H9 (cell line): ENCODE measurements at regions not wholly inside any gene's neighbourhood (a gene's known extent, or its start where the extent isn't known, plus 50 kb on each side); places are given as distances from the start of the nearest gene placed in this dataset.

ENCODE experiments used
- DNase-seq: peaks from one replicate; pipeline ENCODE4 v3.0.0-alpha.2; 2017
- H2AFZ ChIP-seq: one replicate; pipeline ENCODE4 v1.6.1; 2013; ENCODE audit warnings: mild to moderate bottlenecking, low read length, control low read depth, moderate library complexity
- H2AK5ac ChIP-seq: 2 replicates; pipeline ENCODE4 v1.6.1; 2013; ENCODE audit warnings: low read length, control low read depth, mixed read lengths; ENCODE audit not compliant: insufficient read length
- H2BK120ac ChIP-seq: one replicate; pipeline ENCODE4 v1.6.1; 2013; ENCODE audit warnings: low read depth, mild to moderate bottlenecking, low read length, control low read depth, inconsistent platforms; ENCODE audit not compliant: poor library complexity, severe bottlenecking
- H2BK12ac ChIP-seq: 2 replicates; pipeline ENCODE4 v1.6.1; 2013; ENCODE audit warnings: low read length, control low read depth, mixed read lengths, low read depth; ENCODE audit not compliant: insufficient read length
- H2BK15ac ChIP-seq: 2 replicates; pipeline ENCODE4 v1.6.1; 2013; ENCODE audit warnings: low read depth, low read length, control low read depth
- H2BK20ac ChIP-seq: one replicate; pipeline ENCODE4 v1.6.1; 2013; ENCODE audit warnings: low read depth, mild to moderate bottlenecking, low read length, control low read depth, inconsistent platforms; ENCODE audit not compliant: poor library complexity, severe bottlenecking
- H2BK5ac ChIP-seq: 2 replicates; pipeline ENCODE4 v1.6.1; 2013; ENCODE audit warnings: low read length, control low read depth, mixed read lengths; ENCODE audit not compliant: insufficient read length
- H3K14ac ChIP-seq: 2 replicates; pipeline ENCODE4 v1.6.1; 2013; ENCODE audit warnings: low read length, control low read depth; ENCODE audit not compliant: insufficient read depth
- H3K18ac ChIP-seq: 2 replicates; pipeline ENCODE4 v1.6.1; 2013; ENCODE audit warnings: low read depth, mild to moderate bottlenecking, mixed read lengths, low read length, control low read depth; ENCODE audit not compliant: insufficient read length
- H3K23ac ChIP-seq: 2 replicates; pipeline ENCODE4 v1.6.1; 2013; ENCODE audit warnings: low read length, control low read depth, mixed read lengths, low read depth; ENCODE audit not compliant: insufficient read length
- H3K23me2 ChIP-seq: 2 replicates; pipeline ENCODE4 v1.6.1; 2013; ENCODE audit warnings: low read depth, mild to moderate bottlenecking, mixed read lengths, low read length, control low read depth; ENCODE audit not compliant: insufficient read length, poor library complexity, severe bottlenecking
- H3K27ac ChIP-seq: 2 replicates; pipeline ENCODE4 v1.5.1; 2013; ENCODE audit warnings: low read length, control low read depth, mixed read lengths, low read depth; ENCODE audit not compliant: insufficient read length
- H3K27me3 ChIP-seq: 2 replicates; pipeline ENCODE4 v1.6.1; 2013; ENCODE audit warnings: low read length, control low read depth, inconsistent platforms; ENCODE audit not compliant: insufficient read depth
- H3K4ac ChIP-seq: 2 replicates; pipeline ENCODE4 v1.6.1; 2013; ENCODE audit warnings: low read depth, mild to moderate bottlenecking, control low read depth, inconsistent platforms, low read length, moderate library complexity
- H3K4me1 ChIP-seq: 2 replicates; pipeline ENCODE4 v1.6.1; 2013; ENCODE audit warnings: low read length, control low read depth, inconsistent platforms; ENCODE audit not compliant: insufficient read depth
- H3K4me2 ChIP-seq: 2 replicates; pipeline ENCODE4 v1.6.1; 2013; ENCODE audit warnings: low read length, control low read depth, mixed read lengths; ENCODE audit not compliant: insufficient read length, insufficient read depth
- H3K56ac ChIP-seq: 2 replicates; pipeline ENCODE4 v1.6.1; 2013; ENCODE audit warnings: low read depth, mild to moderate bottlenecking, mixed read lengths, low read length, control low read depth; ENCODE audit not compliant: insufficient read length
- H3K79me1 ChIP-seq: 2 replicates; pipeline ENCODE4 v1.6.1; 2013; ENCODE audit warnings: low read depth, mild to moderate bottlenecking, moderate library complexity, low read length, control low read depth, inconsistent platforms; ENCODE audit not compliant: insufficient read depth, poor library complexity, severe bottlenecking
- H3K79me2 ChIP-seq: 2 replicates; pipeline ENCODE4 v1.6.1; 2013; ENCODE audit warnings: low read length, control low read depth, inconsistent platforms; ENCODE audit not compliant: insufficient read depth
- H3K9ac ChIP-seq: 2 replicates; pipeline ENCODE4 v1.6.1; 2013; ENCODE audit warnings: low read length, control low read depth, mixed read lengths; ENCODE audit not compliant: insufficient read length; ENCODE audit errors: extremely low read depth
- H3K9me3 ChIP-seq: one replicate; pipeline ENCODE4 v1.6.1; 2013; ENCODE audit warnings: low read depth, low read length, inconsistent platforms; ENCODE audit not compliant: control insufficient read depth
- H3T11ph ChIP-seq: one replicate; pipeline ENCODE4 v1.6.1; 2013; ENCODE audit warnings: mild to moderate bottlenecking, low read length, control low read depth, inconsistent platforms
- H4K20me1 ChIP-seq: one replicate; pipeline ENCODE4 v1.6.1; 2013; ENCODE audit not compliant: control insufficient read depth, insufficient read length, insufficient read depth
- H4K5ac ChIP-seq: 2 replicates; pipeline ENCODE4 v1.6.1; 2013; ENCODE audit warnings: low read depth, mild to moderate bottlenecking, mixed read lengths, low read length, control low read depth; ENCODE audit not compliant: insufficient read length
- H4K8ac ChIP-seq: replicated peaks from 2 replicates; pipeline ENCODE4 v1.6.1; 2013; ENCODE audit warnings: low read length, control low read depth, mixed read lengths, low read depth; ENCODE audit not compliant: insufficient read length
- H4K91ac ChIP-seq: 2 replicates; pipeline ENCODE4 v1.6.1; 2013; ENCODE audit warnings: low read depth, mild to moderate bottlenecking, moderate library complexity, mixed read lengths, low read length, control low read depth; ENCODE audit not compliant: insufficient read length
- H3K27ac Mint-ChIP-seq, 3 experiments: 2 replicates in 2 of 3; 3 replicates in 1 of 3; pipeline ENCODE4 v1.8.0; 2020 to 2021; ENCODE audit warnings: mixed read lengths in 3 of 3, mild to moderate bottlenecking in 1 of 3, moderate library complexity in 1 of 3
- H3K27me3 Mint-ChIP-seq: 2 replicates; pipeline ENCODE4 v1.8.0; 2021; ENCODE audit warnings: low read depth, mild to moderate bottlenecking, moderate library complexity, mixed read lengths
- H3K36me3 Mint-ChIP-seq, 3 experiments: 2 replicates in 2 of 3; 3 replicates in 1 of 3; pipeline ENCODE4 v1.8.0; 2020 to 2021; ENCODE audit warnings: low read depth in 3 of 3, mixed read lengths in 3 of 3; ENCODE audit not compliant: insufficient read depth in 1 of 3
- H3K4me1 Mint-ChIP-seq, 2 experiments: 2 replicates each; pipeline ENCODE4 v1.8.0; 2020; ENCODE audit warnings: mixed read lengths in 2 of 2
- H3K4me3 Mint-ChIP-seq, 2 experiments: 2 replicates in 1 of 2; 3 replicates in 1 of 2; pipeline ENCODE4 v1.8.0; 2020 to 2021; ENCODE audit warnings: mild to moderate bottlenecking in 2 of 2, mixed read lengths in 2 of 2, moderate library complexity in 1 of 2
- H3K9me3 Mint-ChIP-seq, 2 experiments: 2 replicates in 1 of 2; 3 replicates in 1 of 2; pipeline ENCODE4 v1.8.0; 2020; ENCODE audit warnings: mild to moderate bottlenecking in 2 of 2, mixed read lengths in 2 of 2, moderate library complexity in 1 of 2
- CTCF ChIP-seq: fragments of 200-600 bp; sonication (generic); conservative IDR thresholded peaks from 3 replicates; pipeline ENCODE4 v1.8.0; 2021; ENCODE audit warnings: antibody characterized with exemption, mild to moderate bottlenecking
- WGBS: extraction: QIAGEN DNeasy Blood & Tissue Kit; methylation state at CpG from one replicate; pipeline ENCODE4 v1.1.7; 2013; ENCODE audit warnings: missing lambda C conversion rate, low lambda C conversion rate, mixed read lengths; ENCODE audit not compliant: insufficient read length; ENCODE audit errors: extremely low coverage; 5-methylcytosine and 5-hydroxymethylcytosine counted together

- Histone ChIP-seq H3K23me2 (no peaks in the 10 kb centered on the region), H2BK5ac (no peak overlapping the region), H3K27me3 (no peaks in the 10 kb centered on the region), H3K9ac (no peak overlapping the region), H3K4ac (no peak overlapping the region), H3T11ph (no peak overlapping the region), H3K56ac (no peak overlapping the region), H3K79me2 (no peaks in the 10 kb centered on the region), H4K20me1 (no peaks in the 10 kb centered on the region), H4K5ac (no peak overlapping the region), H3K18ac (no peak overlapping the region), H2AFZ (no peak overlapping the region), H2BK15ac (no peak overlapping the region), H3K14ac (no peak overlapping the region), H2BK12ac (no peak overlapping the region), H3K4me2 (no peak overlapping the region), H3K23ac (no peak overlapping the region), H3K27ac (no peak overlapping the region), H2AK5ac (no peak overlapping the region), H2BK120ac (no peak overlapping the region), H3K79me1 (no peaks in the 10 kb centered on the region), H3K4me1 (no peaks in the 10 kb centered on the region), H4K91ac (no peak overlapping the region), H3K9me3 (no peaks in the 10 kb centered on the region), H4K8ac (no peak overlapping the region), H2BK20ac (no peak overlapping the region)
- H3K27me3 Mint-ChIP-seq: no peaks in the 10 kb centered on the region; the same call in 1 of the 2 replicates
- no peaks in the 10 kb centered on the region for H3K36me3 Mint-ChIP-seq
- H3K27ac Mint-ChIP-seq: no peak overlapping the region
- H3K4me1 Mint-ChIP-seq: 0 out of 4 replicates have a peak, but pooled peaks cover 0 to 3% of the 10 kb centered on the region in 2 experiments
- no peak for DNase-seq
- H3K9me3 Mint-ChIP-seq: peaks cover 5 to 6% of the 10 kb centered on the region in 2 experiments; a peak in 3 of 5 replicates
- TF ChIP-seq CTCF: no peak
- no peak overlapping the region for H3K4me3 Mint-ChIP-seq
- no CpG with 5 or more reads among the region's 4 CpGs for WGBS
Measured at GRCh38 chr18:1884623-1885022, 686.7 kb downstream of the METTL4 start.
